GM23338 (cell line): ENCODE measurements at regions not wholly inside any gene's neighbourhood (a gene's known extent, or its start where the extent isn't known, plus 50 kb on each side); places are given as distances from the start of the nearest gene placed in this dataset.

Source experiments
- ATAC-seq: fragments of 200-7000 bp; cut with Tn5 transposase; 3 replicates; pipeline ENCODE4 v1.9.1; 2020
- DNase-seq: peaks from one replicate; pipeline ENCODE4 v3.0.0-alpha.2; 2015; ENCODE audit warnings: low spot score
- H2AFZ ChIP-seq: fragments of 200-600 bp; sonication (generic); 2 replicates; pipeline ENCODE4 v1.8.0; 2016; ENCODE audit warnings: antibody characterized with exemption, mild to moderate bottlenecking, moderate library complexity
- H3F3A ChIP-seq: fragments of 200-600 bp; sonication (generic); replicated peaks from 2 replicates; pipeline ENCODE4 v1.8.0; 2017; ENCODE audit warnings: antibody characterized with exemption, mixed run types, low read depth
- H3K27ac ChIP-seq: fragments of 200-600 bp; sonication (generic); 2 replicates; pipeline ENCODE4 v1.6.1; 2016; ENCODE audit warnings: low read depth
- H3K27me3 ChIP-seq: fragments of 200-600 bp; sonication (generic); 2 replicates; pipeline ENCODE4 v1.8.0; 2016; ENCODE audit warnings: mild to moderate bottlenecking, mixed run types, moderate library complexity; ENCODE audit not compliant: insufficient read depth
- H3K36me3 ChIP-seq: fragments of 200-600 bp; sonication (generic); 2 replicates; pipeline ENCODE4 v1.8.0; 2016; ENCODE audit warnings: mild to moderate bottlenecking; ENCODE audit not compliant: insufficient read depth
- H3K4me1 ChIP-seq: fragments of 200-600 bp; sonication (generic); 2 replicates; pipeline ENCODE4 v1.8.0; 2016; ENCODE audit warnings: mild to moderate bottlenecking, moderate library complexity; ENCODE audit not compliant: insufficient read depth
- H3K4me2 ChIP-seq: fragments of 200-600 bp; sonication (generic); 2 replicates; pipeline ENCODE4 v1.7.1; 2017; ENCODE audit warnings: mixed run types
- H3K4me3 ChIP-seq: fragments of 200-600 bp; sonication (generic); 2 replicates; pipeline ENCODE4 v1.6.1; 2016; ENCODE audit warnings: mixed run types
- H3K79me2 ChIP-seq: fragments of 200-600 bp; sonication (generic); replicated peaks from 2 replicates; pipeline ENCODE4 v1.8.0; 2017; ENCODE audit warnings: mild to moderate bottlenecking; ENCODE audit not compliant: insufficient read depth
- H3K9me2 ChIP-seq: fragments of 200-600 bp; sonication (generic); 2 replicates; pipeline ENCODE4 v1.8.0; 2017; ENCODE audit not compliant: insufficient read depth
- H4K20me1 ChIP-seq: fragments of 200-600 bp; sonication (generic); replicated peaks from 2 replicates; pipeline ENCODE4 v1.8.0; 2017; ENCODE audit warnings: mild to moderate bottlenecking; ENCODE audit not compliant: insufficient read depth
- H3K27ac Mint-ChIP-seq: 2 replicates; pipeline ENCODE4 v1.8.0; 2020; ENCODE audit warnings: inconsistent platforms, mild to moderate bottlenecking, moderate library complexity, mixed read lengths
- H3K27me3 Mint-ChIP-seq: 3 replicates; pipeline ENCODE4 v1.8.0; 2022; ENCODE audit warnings: low read depth, mild to moderate bottlenecking, moderate library complexity, mixed read lengths, inconsistent platforms; ENCODE audit not compliant: insufficient read depth, poor library complexity
- H3K36me3 Mint-ChIP-seq: 3 replicates; pipeline ENCODE4 v1.8.0; 2021; ENCODE audit warnings: low read depth, mild to moderate bottlenecking, inconsistent platforms, moderate library complexity, mixed read lengths
- H3K4me1 Mint-ChIP-seq: 3 replicates; pipeline ENCODE4 v1.8.0; 2020; ENCODE audit warnings: mild to moderate bottlenecking, inconsistent platforms, mixed read lengths
- H3K4me3 Mint-ChIP-seq: 3 replicates; pipeline ENCODE4 v1.8.0; 2021; ENCODE audit warnings: moderate library complexity, mild to moderate bottlenecking, inconsistent platforms, mixed read lengths
- H3K9me3 Mint-ChIP-seq: 3 replicates; pipeline ENCODE4 v1.8.0; 2020; ENCODE audit warnings: moderate library complexity, mild to moderate bottlenecking, inconsistent platforms, mixed read lengths
- CREB1 ChIP-seq: fragments of 250-450 bp; sonication (Bioruptor Pico); IDR thresholded peaks from 2 replicates; pipeline ENCODE4 v1.5.0; 2020; ENCODE audit warnings: low read depth, mild to moderate bottlenecking, moderate library complexity
- CTCF ChIP-seq, 2 experiments: fragments of 200-600 bp in 1 of 2; sonication (generic) in 1 of 2; conservative IDR thresholded peaks; 2 replicates each; pipeline versions ENCODE4 v1.5.1 to v1.6.1; 2016 to 2017; ENCODE audit warnings: antibody characterized with exemption in 2 of 2, low read depth in 2 of 2, mild to moderate bottlenecking in 2 of 2, moderate library complexity in 1 of 2
- ETS1 ChIP-seq: IDR thresholded peaks from 2 replicates; pipeline ENCODE4 v1.6.1; 2016; ENCODE audit warnings: antibody characterized with exemption
- EZH2 ChIP-seq: fragments of 200-600 bp; sonication (generic); IDR thresholded peaks from one replicate; pipeline ENCODE4 v1.8.0; 2017; ENCODE audit warnings: antibody characterized with exemption, mild to moderate bottlenecking, low read depth; ENCODE audit not compliant: unreplicated experiment
- EZH2phosphoT487 ChIP-seq: fragments of 200-600 bp; sonication (generic); IDR thresholded peaks from one replicate; pipeline ENCODE4 v1.8.1; 2018; ENCODE audit warnings: antibody characterized with exemption; ENCODE audit not compliant: unreplicated experiment
- JUNB ChIP-seq: IDR thresholded peaks from one replicate; pipeline ENCODE4 v1.6.1; 2016; ENCODE audit warnings: antibody characterized with exemption; ENCODE audit not compliant: unreplicated experiment
- NANOG ChIP-seq: IDR thresholded peaks from 2 replicates; pipeline ENCODE4 v1.6.1; 2016; ENCODE audit warnings: antibody characterized with exemption, borderline replicate concordance
- POLR2AphosphoS5 ChIP-seq: IDR thresholded peaks from 2 replicates; pipeline ENCODE4 v1.6.1; 2016; ENCODE audit warnings: antibody characterized with exemption, low read depth
- REST ChIP-seq: IDR thresholded peaks from one replicate; pipeline ENCODE4 v1.6.1; 2018; ENCODE audit warnings: antibody characterized with exemption; ENCODE audit not compliant: unreplicated experiment
- STAT1 ChIP-seq: IDR thresholded peaks from one replicate; pipeline ENCODE4 v1.6.1; 2016; ENCODE audit warnings: antibody characterized with exemption; ENCODE audit not compliant: unreplicated experiment
- ZNF114 ChIP-seq: fragments of 250-450 bp; sonication (Bioruptor Pico); IDR thresholded peaks from 2 replicates; pipeline ENCODE4 v1.5.0; 2020; ENCODE audit warnings: mild to moderate bottlenecking, moderate library complexity
- ZNF331 ChIP-seq: fragments of 250-450 bp; sonication (Bioruptor Pico); IDR thresholded peaks from 2 replicates; pipeline ENCODE4 v1.5.0; 2020; ENCODE audit warnings: low read depth, mild to moderate bottlenecking, moderate library complexity
- ZNF462 ChIP-seq: fragments of 250-450 bp; sonication (Bioruptor Pico); IDR thresholded peaks from 2 replicates; pipeline ENCODE4 v1.5.0; 2020; ENCODE audit warnings: mild to moderate bottlenecking, moderate library complexity

GRCh38 chrY:17366400-17366799 is 513.6 kb downstream of the CDY2B start:
- Histone ChIP-seq H3K36me3 (no peaks in the 10 kb centered on the region), H3K79me2 (no peaks in the 10 kb centered on the region), H2AFZ (no peak overlapping the region), H3K27me3 (no peaks in the 10 kb centered on the region), H3F3A (no peaks in the 10 kb centered on the region), H3K9me2 (no peaks in the 10 kb centered on the region), H3K4me2 (no peak overlapping the region), H3K4me1 (no peaks in the 10 kb centered on the region), H3K27ac (no peak overlapping the region), H3K4me3 (no peak overlapping the region), H4K20me1 (no peaks in the 10 kb centered on the region)
- no peak for ATAC-seq
- Mint-ChIP-seq H3K27me3 (no peaks in the 10 kb centered on the region), H3K4me3 (no peak overlapping the region), H3K27ac (no peak overlapping the region), H3K4me1 (no peaks in the 10 kb centered on the region), H3K36me3 (no peaks in the 10 kb centered on the region), H3K9me3 (peaks cover 3% of the 10 kb centered on the region; the same call in 2 of the 3 replicates)
- no peak for DNase-seq
- TF ChIP-seq EZH2 (no peak), ZNF114 (CRISPR knock-in tag) (no peak), CREB1 (CRISPR knock-in tag) (no peak), JUNB (no peak), REST (no peak), ZNF331 (no peak), STAT1 (no peak), EZH2phosphoT487 (no peak), CTCF (conservative IDR thresholded peaks at IDR 0.05; ENCODE audit: low read depth in 2 of 2) (no peak), ETS1 (no peak), POLR2AphosphoS5 (no peak), ZNF462 (CRISPR knock-in tag) (no peak), NANOG (no peak)
